HG02642 (cell line): ENCODE measurements at regions not wholly inside any gene's neighbourhood (a gene's known extent, or its start where the extent isn't known, plus 50 kb on each side); places are given as distances from the start of the nearest gene placed in this dataset.
A peak's percentile ranks its signal among the peaks of the same experiment; 100 is the strongest.
"Not testable (repeated sequence)": the region's sequence is repeated elsewhere in the genome, so short reads cannot be mapped to it uniquely, and the experiment has no call there.

Experiments used
- ATAC-seq: cut with Tn5 transposase; IDR thresholded peaks from one replicate; pipeline ENCODE4 v1.9.1; 2021; ENCODE audit warnings: mild to moderate bottlenecking; ENCODE audit not compliant: unreplicated experiment, poor library complexity

DNA sequence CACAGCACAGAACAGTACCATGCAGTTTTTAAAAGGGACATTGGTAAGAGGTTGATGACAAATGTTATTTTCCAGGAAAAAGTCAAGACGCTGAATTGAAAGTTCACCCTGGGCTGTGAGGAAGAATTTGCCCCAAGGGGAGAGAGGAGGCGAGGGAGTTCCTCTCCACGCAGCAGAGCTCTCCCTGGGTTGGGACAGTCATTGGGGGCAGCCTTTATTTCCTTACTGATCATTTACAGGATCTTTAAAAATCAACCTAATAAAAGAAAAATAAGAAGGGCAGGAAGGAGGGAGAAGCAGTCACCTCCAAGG, 49.9 kb upstream of the WNT7B start:
- ATAC-seq: no peak

DNA sequence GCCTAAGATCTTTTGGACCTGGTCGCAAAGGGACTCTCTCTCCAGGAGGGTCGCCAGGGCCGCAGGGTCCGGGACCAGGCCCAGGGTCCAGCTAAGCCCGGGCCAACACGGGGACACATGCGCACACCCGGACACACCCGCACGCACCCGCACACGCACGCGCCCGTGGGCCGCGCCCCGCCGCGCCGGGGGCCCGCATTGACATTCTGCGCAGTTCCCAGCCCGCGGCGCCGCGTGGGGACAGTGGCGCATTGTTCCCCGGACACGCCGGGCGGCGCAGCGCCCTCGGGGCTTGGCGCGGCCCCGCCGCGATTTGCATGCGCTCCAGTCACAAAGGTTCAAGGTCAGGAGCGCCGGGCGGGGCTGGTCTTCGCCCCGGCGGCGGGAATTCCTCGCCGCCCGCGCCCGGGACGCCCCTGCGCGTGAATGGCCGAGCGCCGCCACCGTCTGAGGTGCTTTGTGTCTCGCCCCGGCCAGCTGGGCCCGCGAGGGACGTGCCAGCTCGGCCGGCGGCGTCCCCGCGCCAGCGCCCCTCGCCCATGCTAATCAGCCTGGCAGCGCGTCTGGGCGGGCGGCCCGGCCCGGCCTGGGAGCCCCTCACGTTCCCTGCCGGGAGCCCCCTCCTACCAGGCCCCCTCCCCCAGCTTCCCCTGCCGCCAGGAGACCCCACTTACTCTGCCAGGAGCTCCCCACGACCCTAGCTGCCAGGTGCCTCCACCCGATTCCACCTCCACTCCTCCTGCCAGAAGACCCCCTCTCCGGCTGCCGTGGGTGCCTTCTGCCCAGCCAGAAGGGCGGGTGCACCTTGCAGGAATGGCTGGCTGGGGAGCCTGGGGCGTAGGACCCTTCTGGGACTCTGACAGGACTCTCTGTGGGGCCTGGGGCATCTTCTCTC, 50.5 kb upstream of the WNT7B start:
- ATAC-seq: no peak

DNA sequence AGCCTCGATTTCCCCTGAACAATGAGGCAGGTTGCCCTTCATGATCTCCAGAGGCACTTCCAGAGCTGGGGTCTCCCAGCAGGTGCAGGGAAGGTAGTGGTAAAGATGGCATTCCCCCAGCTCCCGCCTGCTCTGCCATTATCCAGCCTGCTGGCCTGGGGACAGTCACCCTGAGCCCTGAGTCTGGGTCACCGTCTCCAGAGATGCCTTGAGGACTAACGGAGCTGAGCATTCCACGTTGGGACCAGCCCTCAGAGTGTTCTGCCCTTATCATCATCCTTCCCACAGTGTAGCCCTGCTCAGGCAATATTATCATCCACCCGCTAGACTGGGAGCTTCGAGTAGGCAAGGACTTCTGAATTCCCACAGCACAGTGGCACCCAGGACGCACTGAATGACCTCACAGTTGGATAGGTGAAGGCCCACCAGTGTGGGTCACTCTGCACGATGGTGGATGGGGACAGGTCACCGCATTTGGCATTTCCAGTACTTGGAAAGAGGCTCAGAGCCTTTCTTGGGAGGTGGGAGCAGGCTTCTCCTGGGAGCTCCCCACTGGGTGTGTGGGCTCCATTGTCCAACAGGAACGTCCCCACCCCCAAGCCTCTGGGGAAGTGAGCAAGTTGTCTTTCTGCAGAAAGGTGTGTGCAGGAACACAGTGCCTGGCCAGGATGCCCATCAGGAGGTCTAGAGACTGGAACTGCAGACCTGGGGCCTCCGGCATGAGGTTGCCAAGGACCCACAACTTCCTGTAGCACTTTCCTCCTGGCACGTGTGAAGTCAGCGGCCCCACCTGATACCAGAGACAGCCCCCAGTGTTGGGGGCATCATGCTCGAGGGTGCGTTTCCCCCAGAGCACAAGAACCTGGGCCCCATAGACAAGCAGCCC, 51.4 kb upstream of the WNT7B start:
- ATAC-seq: no peak

DNA sequence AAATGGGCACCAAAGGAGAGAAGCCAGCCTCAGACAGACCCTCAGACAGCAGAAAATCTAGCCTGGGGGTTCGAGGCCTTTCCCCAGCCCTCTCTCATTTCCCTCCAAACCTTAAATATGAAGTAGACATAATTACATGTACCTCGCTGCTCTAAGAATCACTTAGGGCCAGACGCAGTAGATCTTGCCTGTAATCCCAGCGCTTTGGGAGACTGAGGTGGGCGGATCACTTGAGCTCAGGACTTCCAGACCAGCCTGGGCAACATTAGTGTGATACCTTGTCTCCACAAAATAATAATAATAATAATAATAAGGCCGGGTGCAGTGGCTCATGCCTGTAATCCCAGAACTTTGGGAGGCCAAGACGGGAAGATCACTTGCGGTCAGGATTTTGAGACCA, 52.1 kb upstream of the WNT7B start:
- no peak for ATAC-seq

DNA sequence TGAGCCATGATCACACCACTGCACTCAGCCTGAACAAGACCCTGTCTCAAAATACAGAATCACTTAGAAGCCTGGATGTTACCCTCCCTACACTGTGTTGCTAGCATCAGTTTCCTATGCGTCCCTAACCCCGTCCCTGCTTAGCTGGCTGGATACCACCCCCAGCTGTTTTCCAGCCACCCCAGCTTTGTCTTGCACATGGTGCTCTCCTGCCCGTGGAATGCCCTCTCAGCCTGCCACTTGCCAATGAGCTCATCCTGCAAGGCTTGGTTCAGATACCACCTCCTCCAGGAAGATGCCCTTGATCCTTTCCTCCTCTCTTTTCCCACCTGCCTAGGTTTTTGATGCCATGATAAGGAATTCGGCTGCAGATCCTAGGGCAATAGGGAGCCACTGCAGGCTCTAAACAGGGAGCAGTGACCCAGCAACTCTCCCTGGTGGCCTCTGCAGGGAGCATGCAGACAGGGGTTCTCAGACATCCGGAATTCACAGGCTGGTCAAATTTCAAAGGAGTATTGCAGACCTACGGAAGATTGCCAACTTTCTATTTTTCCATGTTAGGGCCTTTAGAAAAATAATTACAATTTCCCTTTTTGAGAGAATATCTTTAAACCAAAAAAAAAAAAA, 52.7 kb upstream of the WNT7B start:
- no peak for ATAC-seq

DNA sequence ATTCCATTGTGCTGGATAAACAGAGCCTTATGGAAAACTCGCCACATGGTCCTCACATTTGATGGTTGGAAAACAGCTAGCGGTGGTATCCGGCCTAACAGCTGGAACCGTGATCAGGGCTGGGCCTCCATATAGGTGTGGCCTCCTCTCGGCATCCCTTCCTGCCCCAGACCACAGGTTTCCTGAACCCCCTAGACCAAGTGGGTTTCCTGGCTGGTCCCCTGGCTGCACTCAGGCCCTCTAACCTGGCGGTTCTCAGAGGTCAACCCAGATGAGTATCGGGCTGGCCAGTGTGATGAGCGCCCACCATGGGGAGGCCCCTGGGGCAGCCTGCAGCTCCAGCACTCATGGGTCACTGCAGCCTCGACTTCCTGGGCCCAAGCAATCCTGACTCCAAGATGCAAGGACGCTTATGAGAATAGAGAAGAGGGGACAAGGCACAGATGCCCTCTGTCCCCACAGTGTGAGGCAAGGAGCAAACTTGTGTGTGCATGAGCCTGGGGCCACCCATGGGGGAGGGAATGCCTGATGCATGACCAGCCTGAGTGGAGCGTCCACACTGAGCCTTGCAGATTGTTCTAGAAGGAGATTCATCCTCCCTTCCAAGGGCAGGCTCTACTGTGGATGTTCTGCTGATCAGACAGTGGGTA, 53.4 kb upstream of the WNT7B start:
- ATAC-seq: no peak

DNA sequence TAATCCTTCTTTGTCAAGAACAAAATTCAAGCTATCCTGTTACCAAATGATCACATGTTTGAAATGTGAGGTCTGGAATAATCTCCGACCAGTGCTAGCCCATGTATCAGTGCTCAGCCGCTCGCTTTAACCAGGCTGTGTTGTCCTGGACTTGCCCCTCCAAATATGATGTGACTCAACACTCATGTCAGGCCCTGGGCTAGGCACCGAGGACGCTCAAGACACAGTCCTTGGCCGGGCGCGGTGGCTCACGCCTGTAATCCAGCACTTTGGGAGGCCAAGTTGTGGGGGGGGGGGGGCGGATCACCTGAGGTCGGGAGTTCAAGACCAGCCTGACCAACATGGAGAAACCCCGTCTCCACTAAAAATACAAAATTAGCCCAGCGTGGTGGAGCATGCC, 54.1 kb upstream of the WNT7B start:
- ATAC-seq: no peak

DNA sequence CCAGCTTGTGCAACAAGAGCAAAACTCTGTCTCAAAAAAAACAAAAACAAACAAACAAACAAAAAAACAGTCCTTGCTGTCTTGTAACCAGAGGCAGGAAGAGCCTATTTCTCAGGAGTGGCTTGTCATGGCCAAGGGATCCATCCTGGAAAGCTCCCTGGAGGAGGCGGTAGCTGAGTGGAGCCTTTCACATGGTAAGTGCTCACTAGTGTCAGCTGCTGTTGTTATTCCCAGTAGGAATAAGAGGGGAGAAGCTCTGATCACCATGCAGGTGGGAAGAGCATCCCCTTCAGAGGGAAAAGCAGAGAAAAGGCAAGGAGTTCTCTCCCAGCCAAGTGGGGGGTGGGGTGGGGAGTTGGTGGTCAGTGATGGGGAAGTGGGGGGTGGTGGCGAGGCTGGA, 54.6 kb upstream of the WNT7B start:
- no peak for ATAC-seq

DNA sequence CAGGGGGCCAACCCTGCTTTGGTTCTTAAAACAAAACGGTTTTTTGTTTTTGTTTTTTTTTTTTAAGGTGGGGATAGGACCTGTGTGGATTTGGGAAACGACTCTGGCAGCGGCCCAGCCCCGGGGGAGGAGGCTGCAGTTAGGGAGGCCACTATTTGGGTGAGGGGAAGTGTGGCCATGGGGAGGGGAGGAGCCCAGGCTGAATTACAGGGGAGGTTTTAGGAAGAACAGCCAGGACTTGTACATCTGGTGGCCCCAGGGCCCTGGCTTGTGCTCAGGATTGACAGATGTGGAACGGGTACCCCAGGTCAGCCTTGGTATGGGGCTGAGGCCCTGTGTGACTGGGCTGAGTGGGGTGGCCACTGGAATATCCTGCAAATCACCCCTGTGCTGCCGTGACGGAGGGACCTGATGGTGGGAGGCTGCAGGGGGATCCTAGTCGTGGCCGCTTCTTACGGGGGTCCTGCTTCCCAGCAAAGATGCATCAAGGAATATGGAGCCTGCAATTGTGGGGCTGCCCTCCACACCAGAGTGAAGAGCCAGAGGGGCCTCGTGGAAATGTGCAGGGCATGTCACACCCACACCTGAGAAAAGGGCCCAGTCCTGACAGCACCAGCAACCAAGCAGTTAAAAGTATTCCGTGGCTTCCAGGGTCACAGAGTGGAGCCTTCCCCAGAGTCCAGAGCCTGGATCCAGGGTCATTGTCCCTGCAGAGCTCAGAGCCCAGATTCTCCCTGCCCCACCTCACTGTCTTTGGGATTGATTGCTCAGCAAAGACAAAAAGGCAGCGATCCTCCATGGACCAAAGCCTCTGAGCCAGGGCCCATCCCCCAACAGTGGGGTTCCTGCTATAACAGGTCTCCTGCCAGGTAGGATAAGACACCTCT, 55.2 kb upstream of the WNT7B start:
- no peak for ATAC-seq

DNA sequence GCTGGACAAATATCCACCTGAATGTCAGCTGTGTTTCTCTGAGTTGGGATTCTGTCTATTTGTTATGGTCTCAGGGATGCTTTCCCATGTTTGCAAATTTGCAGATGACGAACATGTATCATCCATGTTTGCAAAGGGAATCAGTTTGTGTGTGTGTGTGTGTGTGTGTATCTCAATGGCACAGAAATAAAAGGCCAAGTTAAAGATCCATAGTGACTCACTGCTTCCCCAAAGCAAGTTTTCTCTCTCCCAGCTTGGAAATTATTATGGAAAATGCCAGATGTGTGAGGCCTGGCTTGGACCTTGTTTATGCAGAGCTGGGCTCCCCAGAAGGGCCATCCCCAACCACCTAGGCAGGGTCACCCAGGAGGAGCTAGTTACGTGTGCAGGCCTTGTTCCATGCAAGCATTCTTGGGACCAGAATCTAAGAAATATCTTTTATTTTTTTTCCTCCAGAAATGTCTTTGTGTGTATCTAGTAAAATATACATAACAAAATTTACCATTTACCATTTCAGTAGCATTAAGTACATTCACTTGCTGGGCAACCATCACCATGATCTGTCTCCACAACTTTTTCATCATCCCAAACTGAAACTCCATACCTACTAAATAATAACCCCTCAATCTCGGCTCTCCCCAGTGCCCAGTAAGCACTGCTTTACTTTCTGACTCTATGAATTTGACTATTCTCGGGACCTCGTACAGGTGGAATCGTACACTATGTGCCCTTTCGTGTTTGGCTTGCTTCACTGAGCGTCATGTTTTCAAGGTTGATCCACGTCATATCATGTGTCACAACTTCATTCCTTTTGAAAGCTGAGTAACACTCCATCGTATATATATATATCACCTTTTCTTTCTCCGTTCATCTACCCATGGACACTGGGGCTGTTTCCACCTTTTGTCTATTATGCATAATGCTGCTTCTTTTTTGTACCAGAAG, 56.6 kb upstream of the WNT7B start:
- ATAC-seq: no peak

DNA sequence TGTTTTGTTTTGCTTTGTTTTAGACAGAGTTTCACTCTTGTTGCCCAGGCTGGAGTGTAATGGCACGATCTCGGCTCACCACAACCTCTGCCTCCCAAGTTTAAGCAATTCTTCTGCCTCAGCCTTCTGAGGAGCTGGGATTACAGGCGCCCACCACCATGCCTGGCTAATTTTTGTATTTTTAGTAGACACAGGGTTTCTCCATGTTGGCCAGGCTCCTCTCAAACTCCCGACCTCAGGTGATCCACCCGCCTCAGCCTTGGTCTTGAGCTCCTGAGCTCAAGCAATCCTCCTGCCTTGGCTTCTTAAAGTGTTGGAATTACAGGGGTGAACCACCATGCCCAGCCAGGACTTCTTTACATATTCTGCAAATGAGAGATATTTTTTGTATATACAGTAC, 57.5 kb upstream of the WNT7B start:
- ATAC-seq: not testable (repeated sequence)

DNA sequence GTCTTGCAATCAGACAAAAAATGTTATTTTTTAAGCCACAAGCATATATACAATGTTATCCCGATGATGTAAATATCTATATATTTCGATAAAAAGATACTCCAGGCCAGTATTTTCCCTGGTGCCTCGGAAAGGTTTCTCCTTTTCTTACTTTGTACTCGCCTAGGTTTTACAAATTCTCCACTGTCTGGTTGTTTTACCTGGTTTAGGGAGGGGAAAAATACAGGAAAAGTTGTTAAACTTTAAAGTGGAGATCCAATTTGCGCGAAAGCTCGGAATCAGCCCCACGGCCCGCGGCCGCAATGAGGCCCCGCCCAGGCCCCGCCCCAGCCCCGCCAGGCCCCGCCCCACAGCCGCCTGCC, 58.4 kb upstream of the WNT7B start:
- no peak for ATAC-seq

DNA sequence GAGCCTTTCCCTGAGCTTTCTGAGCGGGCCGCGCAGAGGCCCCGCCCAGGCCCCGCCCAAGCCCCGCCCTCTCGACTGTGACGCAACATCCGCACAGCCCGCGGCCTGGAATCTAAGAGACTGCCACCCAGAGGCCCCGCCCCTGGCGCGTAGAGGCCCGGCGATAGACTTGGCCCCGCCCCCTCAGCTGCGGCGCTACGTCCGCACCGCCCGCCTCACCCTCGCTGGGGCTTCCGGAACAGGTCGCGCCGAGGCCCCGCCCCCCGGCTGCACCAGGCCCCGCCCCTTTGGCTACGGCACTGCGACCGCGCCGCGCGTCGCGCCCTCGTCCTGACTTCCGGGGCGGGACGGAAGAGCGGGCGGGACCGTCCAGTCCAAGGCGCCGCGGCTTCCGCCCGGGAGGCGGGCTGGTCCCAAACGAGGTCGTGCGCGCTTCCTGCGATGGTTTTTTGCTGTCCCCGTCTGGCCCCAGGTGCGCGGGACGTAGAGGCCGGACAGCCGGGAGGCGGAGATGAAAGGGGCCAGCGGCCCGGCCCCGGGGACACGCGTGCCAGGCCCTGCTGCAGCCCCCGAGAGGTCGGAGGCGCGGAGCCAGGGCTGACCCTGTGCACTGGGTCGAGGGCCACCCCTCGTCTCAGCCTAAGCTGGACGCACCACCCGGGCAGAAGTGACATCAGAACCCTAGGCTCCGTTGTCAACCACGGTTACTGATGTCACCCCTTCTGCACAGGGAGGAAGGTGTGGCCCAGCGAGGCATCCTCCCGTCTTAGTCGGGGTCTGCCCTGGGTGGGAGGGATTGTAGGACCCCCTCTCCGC, 59.0 kb upstream of the WNT7B start:
- peak; percentile 95 for ATAC-seq

DNA sequence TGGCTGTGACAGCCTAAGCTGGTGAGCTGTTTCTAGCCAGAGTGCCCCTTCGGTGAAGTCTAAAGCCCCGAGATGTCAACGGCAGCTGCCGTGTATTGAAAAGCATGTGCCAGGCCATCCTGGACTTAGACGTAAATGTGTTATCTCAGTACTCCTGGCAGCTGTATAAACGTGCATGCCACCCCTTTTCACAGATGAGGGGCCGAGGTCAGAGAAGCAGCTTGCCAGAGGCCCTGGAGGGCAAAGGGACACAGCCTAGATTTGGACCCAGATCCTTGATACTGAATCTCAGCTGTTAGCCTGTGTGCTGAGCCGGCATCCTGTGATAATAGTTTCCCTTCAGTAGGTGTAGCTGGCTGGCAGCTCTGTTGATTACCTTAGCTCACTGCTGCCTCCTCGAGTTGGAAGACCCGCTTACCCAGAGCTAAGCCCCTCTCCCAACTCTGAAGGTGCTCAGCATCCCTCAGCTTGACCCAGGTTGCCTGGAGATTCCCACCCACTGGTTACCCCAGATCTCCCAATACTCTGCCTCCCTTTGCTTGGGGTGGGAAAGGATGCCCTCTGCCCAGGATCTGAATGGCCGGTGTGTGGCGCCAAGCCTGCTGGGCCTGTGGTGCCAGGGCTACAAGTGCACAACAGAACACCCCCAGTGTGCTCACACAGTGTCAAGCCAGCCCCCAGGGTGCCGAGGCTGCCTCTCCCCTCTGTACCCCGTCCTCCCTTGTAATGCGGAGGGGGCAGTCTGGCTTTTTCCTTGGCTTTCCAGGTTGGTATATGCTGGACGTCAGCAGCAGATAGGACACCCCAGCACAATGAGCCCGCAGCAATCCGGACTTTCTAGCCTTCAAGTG, 59.8 kb upstream of the WNT7B start:
- ATAC-seq: no peak

DNA sequence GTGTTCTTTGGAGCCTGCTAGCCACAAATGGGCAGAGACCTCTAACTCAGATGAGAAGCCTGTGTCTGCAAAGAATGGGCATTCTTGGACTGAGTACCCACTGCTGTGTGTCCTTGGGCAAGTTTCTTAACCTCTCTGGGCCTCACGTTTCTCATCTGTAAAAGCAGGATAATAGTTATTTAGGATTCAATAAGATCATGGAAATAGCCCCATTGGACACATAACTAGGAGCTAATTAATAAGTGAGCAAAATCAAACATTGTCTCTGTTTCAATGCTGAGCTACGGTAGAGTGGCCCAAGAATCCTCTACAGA, 61.2 kb upstream of the WNT7B start:
- no peak for ATAC-seq

DNA sequence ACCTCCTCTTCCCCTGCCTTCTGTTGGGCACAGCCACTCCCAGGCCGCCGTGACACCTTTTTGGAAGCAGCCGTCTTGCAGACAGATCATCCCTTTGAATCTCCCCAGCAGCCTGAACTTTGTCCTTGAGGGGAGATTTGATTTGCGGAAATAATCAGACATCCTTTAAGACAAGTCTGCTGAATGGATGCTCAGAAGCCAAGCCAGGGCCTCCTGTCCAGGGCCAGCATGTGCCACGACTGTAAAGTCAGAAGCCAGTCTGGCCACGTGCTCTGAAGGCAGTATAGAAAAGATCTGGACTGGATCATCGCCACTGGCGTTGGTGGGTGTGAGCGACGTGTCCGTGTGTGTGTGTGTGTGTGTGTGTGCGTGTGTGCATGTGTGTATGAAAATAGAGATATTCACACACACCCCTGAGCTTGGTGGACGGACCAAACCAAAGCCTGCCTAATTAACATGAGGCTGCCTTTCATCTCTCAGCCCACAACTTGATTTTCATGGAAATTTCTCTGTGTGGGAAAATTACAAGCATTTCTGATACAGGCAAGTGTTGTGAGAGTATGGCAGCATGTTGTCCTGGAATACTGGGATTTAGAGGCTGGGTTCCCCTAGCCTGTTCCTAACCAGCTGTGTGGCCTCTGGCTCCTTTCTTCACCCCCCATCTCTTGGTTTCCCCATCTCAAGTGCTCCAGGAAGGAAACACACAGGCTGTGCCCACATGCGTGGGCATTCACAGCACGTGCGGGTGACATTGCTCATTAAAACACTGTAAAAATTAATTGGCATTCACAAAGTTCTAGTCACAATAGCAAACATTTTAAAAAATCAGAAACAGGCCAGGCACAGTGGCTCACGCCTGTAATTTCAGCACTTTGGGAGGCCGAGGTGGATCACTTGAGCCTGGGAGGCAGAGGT, 61.8 kb upstream of the WNT7B start:
- no peak for ATAC-seq
